ENCODE measurements at regions not wholly inside any gene's neighbourhood (a gene's known extent, or its start where the extent isn't known, plus 50 kb on each side); places are given as distances from the start of the nearest gene placed in this dataset.

DNA sequence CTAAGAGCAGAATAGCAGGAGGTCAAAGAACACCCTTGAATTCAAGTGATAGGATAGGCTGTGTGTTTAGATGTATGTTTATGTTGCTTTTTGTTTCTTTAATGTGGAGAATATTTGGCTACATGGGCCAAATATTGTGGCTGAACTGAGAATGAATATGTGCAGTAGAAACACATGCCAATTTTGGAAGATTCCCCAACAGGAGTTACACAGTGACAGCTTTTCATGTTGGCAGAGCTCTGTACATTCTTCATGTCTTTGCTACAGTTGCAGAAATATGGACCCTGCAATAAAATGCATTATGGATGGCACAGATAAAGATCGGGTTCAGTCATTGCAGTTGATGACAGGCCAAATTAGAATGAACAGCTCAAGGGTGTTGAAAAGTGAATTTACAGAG is 82.8 kb upstream of the SLC4A4 start:
- TF ChIP-seq, protein P1, sequence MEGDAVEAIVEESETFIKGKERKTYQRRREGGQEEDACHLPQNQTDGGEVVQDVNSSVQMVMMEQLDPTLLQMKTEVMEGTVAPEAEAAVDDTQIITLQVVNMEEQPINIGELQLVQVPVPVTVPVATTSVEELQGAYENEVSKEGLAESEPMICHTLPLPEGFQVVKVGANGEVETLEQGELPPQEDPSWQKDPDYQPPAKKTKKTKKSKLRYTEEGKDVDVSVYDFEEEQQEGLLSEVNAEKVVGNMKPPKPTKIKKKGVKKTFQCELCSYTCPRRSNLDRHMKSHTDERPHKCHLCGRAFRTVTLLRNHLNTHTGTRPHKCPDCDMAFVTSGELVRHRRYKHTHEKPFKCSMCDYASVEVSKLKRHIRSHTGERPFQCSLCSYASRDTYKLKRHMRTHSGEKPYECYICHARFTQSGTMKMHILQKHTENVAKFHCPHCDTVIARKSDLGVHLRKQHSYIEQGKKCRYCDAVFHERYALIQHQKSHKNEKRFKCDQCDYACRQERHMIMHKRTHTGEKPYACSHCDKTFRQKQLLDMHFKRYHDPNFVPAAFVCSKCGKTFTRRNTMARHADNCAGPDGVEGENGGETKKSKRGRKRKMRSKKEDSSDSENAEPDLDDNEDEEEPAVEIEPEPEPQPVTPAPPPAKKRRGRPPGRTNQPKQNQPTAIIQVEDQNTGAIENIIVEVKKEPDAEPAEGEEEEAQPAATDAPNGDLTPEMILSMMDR (conservative IDR thresholded peaks at IDR 0.05; ENCODE audit: low read length): no peak
- no peak for TF ChIP-seq EZH2phosphoT487 (IDR thresholded peaks at IDR 0.05; ENCODE audit: borderline replicate concordance, low read depth, low read length)
